Progenitor cell of endocrine pancreas (in vitro differentiated cells): ENCODE measurements at regions not wholly inside any gene's neighbourhood (a gene's known extent, or its start where the extent isn't known, plus 50 kb on each side); places are given as distances from the start of the nearest gene placed in this dataset.

Experiments
- DNase-seq: peaks from one replicate; pipeline ENCODE4 v3.0.0; 2021; ENCODE audit warnings: low spot score; ENCODE audit not compliant: unreplicated experiment
- H3K27ac Mint-ChIP-seq: 2 replicates; pipeline ENCODE4 v1.8.0; 2021; ENCODE audit warnings: mild to moderate bottlenecking, moderate library complexity, mixed read lengths
- H3K27me3 Mint-ChIP-seq: 2 replicates; pipeline ENCODE4 v1.8.0; 2021; ENCODE audit warnings: mixed read lengths
- H3K36me3 Mint-ChIP-seq: 2 replicates; pipeline ENCODE4 v1.8.0; 2022; ENCODE audit warnings: mixed read lengths; ENCODE audit not compliant: insufficient read depth
- H3K4me1 Mint-ChIP-seq: 2 replicates; pipeline ENCODE4 v1.8.0; 2021; ENCODE audit warnings: low read depth, mixed read lengths
- H3K4me3 Mint-ChIP-seq: 2 replicates; pipeline ENCODE4 v1.8.0; 2021; ENCODE audit warnings: low read depth, mild to moderate bottlenecking, moderate library complexity, mixed read lengths
- H3K9me3 Mint-ChIP-seq: 2 replicates; pipeline ENCODE4 v1.8.0; 2021; ENCODE audit warnings: low read depth, mixed read lengths
- TF ChIP-seq, protein P1 (sequence below): fragments of 200-600 bp; sonication (generic); IDR thresholded peaks from one replicate; pipeline ENCODE4 v1.5.0; 2021; ENCODE audit warnings: antibody characterized with exemption, mild to moderate bottlenecking; ENCODE audit not compliant: unreplicated experiment

DNA sequence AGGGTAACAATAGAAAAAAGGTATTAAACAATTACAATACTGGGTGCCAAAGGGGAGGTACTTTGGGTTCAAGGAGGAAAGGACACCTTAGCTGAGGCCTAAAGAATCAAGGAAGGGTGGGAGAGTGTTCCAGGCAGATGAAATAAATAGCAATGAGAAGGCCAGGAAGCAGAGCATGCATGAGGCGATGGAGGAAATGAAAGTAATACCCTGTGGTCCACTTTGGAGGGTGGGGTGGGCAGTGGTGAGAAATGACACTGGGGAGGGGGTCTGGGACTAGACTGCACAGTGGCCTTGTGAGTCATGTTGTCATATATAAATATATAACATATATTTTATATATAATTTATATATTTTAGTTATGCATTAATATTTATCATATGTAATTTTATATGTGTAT is 55.9 kb downstream of the BHLHE40 start:
- Mint-ChIP-seq H3K27me3 (peaks cover 23% of the 10 kb centered on the region), H3K36me3 (no peaks in the 10 kb centered on the region), H3K4me1 (no peaks in the 10 kb centered on the region), H3K27ac (no peak overlapping the region), H3K9me3 (no peaks in the 10 kb centered on the region), H3K4me3 (no peak overlapping the region)
- DNase-seq = no peak
- TF ChIP-seq, protein P1, sequence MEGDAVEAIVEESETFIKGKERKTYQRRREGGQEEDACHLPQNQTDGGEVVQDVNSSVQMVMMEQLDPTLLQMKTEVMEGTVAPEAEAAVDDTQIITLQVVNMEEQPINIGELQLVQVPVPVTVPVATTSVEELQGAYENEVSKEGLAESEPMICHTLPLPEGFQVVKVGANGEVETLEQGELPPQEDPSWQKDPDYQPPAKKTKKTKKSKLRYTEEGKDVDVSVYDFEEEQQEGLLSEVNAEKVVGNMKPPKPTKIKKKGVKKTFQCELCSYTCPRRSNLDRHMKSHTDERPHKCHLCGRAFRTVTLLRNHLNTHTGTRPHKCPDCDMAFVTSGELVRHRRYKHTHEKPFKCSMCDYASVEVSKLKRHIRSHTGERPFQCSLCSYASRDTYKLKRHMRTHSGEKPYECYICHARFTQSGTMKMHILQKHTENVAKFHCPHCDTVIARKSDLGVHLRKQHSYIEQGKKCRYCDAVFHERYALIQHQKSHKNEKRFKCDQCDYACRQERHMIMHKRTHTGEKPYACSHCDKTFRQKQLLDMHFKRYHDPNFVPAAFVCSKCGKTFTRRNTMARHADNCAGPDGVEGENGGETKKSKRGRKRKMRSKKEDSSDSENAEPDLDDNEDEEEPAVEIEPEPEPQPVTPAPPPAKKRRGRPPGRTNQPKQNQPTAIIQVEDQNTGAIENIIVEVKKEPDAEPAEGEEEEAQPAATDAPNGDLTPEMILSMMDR = no peak

- H3K9me3 Mint-ChIP-seq = no peaks in the 10 kb centered on the region
- no peak overlapping the region for H3K27ac Mint-ChIP-seq
- H3K36me3 Mint-ChIP-seq = no peaks in the 10 kb centered on the region
- TF ChIP-seq, protein P1 = no peak
- H3K27me3 Mint-ChIP-seq = peaks cover 22% of the 10 kb centered on the region
- no peak for DNase-seq
- H3K4me3 Mint-ChIP-seq = no peak overlapping the region
- no peaks in the 10 kb centered on the region for H3K4me1 Mint-ChIP-seq
These were observed 56.6 kb downstream of the BHLHE40 start for GRCh38 chr3:5035692-5036391.

- no peak overlapping the region for H3K4me3 Mint-ChIP-seq
- no peaks in the 10 kb centered on the region for H3K4me1 Mint-ChIP-seq
- H3K27me3 Mint-ChIP-seq = peaks cover 22% of the 10 kb centered on the region
- no peaks in the 10 kb centered on the region for H3K9me3 Mint-ChIP-seq
- no peak for DNase-seq
- no peak overlapping the region for H3K27ac Mint-ChIP-seq
- TF ChIP-seq, protein P1 = no peak
- no peaks in the 10 kb centered on the region for H3K36me3 Mint-ChIP-seq
These were observed 57.1 kb downstream of the BHLHE40 start for GRCh38 chr3:5036392-5036766.

GRCh38 chr3:5036858-5037257 is 57.6 kb downstream of the BHLHE40 start:
- no peaks in the 10 kb centered on the region for H3K9me3 Mint-ChIP-seq
- H3K4me1 Mint-ChIP-seq = no peaks in the 10 kb centered on the region
- no peak for DNase-seq
- H3K27ac Mint-ChIP-seq = no peak overlapping the region
- no peak overlapping the region for H3K4me3 Mint-ChIP-seq
- TF ChIP-seq, protein P1 = no peak
- H3K36me3 Mint-ChIP-seq = no peaks in the 10 kb centered on the region
- peaks cover 22% of the 10 kb centered on the region for H3K27me3 Mint-ChIP-seq

DNA sequence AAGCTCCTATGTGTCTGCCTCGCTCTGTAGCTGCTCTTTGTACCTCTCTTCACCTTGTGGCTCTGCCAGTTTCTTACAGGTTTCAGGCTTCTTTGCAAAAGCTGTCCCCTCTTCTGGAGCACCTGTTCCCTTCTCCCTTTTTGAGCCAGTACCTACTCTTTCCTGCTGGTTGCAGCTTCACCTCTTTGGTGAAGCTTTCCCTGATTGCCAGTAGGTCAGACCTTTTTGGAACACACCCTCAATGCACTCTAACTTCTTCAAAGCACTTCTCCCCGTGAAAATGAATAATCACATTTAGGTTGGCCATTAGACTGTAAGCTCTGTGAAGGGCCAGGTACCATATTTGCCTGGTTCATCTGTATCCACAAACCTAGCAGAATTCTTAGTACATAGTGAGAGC is 60.3 kb downstream of the BHLHE40 start:
- Mint-ChIP-seq H3K4me3 (no peak overlapping the region), H3K27ac (no peak overlapping the region), H3K36me3 (no peaks in the 10 kb centered on the region), H3K27me3 (peaks cover 29% of the 10 kb centered on the region), H3K9me3 (peaks cover 2% of the 10 kb centered on the region), H3K4me1 (no peaks in the 10 kb centered on the region)
- DNase-seq = no peak
- TF ChIP-seq, protein P1 = no peak
